NCI-H1930 (cell line): ENCODE measurements at regions not wholly inside any gene's neighbourhood (a gene's known extent, or its start where the extent isn't known, plus 50 kb on each side); places are given as distances from the start of the nearest gene placed in this dataset.
"Not testable (repeated sequence)": the region's sequence is repeated elsewhere in the genome, so short reads cannot be mapped to it uniquely, and the experiment has no call there.

Source experiments
- DNase-seq, 2 experiments: peaks; one replicate each; lab custom pipeline; 2025; lab: John Stamatoyannopoulos, UW

DNA sequence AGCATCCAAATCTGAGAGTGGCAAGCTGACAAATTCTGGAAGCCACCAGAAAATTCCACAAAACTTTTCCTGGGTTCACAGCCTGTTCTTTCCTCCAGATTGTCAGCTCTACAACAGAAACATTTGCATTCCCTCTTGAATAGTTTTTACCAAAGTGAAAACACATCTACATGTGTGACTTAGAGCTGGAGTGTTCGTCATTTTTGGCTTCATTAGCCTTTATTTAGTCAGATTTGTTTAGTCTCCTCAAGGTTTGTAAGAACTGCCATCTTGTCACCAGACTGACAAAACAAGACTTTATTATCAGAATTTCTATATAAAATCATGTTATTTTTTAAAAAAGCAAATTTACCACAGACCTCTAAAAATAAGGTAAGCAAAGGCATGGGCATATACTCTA lies 347.3 kb downstream of the TRIM36 start:
- DNase-seq: no peak

DNA sequence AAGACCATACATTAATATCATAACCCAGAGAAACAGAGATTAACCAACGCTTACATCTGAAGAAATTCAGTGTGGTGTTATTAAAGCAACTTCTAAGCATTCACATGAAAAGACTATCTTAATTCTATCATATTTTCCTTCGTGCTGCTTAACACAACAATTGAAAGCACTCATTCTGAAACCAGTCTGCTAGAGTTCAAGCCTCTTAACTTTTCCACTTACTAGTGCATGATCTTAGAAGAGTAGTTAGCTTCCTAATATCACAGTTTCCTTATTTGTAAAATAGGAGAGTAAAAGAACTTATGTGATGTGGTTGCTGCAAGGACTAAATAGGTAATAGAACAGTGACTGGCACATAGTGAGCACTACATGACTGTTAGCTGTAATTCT lies 379.3 kb downstream of the TRIM36 start:
- DNase-seq: no peak

DNA sequence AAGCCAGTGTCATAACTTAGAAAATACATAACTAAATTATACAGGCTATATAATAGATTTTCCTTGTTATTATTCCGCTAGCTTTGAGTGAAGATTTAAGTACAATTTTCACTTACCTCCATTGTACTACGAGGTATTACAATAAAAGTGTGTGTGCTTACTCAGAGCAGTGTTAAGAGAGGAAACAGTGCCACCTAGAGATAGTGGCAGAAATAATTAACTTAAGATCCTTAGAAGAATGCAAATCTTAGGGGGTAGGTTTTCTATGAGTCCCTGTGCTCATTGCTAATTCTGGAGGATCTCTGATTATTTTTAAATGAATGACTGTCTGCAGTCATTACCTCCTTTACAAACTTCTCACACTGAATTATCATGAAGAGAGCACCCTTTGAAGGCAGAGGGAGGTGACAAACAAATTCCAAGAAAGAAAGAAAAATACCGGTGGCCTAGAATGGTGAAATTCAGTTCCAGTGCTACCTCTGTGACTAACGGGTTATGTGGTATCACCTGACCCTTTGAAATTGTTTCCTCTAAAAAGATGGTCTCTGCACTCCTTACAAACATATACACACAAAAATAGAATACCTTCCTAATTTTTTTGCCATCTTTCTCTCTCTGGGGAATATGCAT lies 379.8 kb downstream of the TRIM36 start:
- DNase-seq: peak; percentile 4 to 6

DNA sequence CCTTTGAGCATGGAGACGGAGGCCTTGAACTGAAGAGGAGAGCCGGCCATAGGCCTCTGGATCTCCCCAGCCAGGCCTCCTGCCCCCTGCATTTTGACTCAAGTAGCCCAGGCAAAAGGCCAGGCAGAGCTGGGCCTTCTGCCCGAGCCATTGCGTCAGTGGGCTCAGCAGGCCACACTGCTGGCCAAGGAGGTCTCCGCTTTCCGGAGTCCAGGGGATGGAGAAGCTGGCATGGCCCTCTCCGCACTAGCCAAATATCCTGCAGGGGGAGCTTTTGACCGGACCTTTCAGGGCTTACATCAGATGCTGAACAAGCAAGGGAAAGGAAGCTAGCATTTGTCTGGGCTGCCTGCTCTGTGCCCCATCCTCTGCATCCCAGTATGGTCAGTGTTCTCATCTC lies 386.8 kb downstream of the TRIM36 start:
- DNase-seq: no peak

DNA sequence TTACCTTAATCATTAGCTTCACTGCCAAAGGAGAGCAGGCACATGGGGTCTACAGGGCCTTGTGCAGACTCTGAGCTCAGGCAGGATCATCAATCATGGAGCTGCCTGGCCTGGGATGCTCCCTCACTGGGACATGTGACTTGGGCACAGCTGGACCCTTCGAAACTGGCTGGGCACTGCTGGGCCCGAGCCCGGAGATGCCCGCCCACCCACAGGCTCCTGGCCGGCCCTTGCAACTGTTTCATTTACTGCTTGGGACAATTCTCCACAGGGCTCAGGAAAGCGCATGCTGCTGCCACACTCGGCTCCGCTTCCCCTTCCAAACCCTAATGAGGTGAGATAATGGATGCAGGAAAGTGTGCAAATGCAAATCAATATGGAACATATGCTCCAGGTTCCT lies 387.5 kb downstream of the TRIM36 start:
- DNase-seq: no peak

DNA sequence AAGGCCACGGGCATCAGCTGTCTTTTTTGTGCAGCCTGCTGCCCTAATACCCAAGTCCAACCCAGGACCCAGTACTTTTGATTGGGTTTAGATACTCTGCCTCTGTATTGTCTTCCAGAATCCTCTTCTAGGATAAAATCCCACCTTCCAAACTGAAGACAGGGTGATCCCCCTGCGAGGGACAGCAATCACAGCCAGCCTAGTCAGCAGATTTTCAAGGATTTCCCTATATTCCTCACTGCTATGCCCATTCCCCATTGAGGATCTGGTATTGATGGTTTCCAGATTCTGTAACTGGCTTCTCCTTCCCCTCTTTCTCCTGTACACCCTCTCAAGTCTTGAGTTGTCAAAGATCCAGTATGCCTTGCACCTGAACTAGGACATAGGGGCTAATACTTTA lies 389.4 kb downstream of the TRIM36 start:
- DNase-seq: no peak

DNA sequence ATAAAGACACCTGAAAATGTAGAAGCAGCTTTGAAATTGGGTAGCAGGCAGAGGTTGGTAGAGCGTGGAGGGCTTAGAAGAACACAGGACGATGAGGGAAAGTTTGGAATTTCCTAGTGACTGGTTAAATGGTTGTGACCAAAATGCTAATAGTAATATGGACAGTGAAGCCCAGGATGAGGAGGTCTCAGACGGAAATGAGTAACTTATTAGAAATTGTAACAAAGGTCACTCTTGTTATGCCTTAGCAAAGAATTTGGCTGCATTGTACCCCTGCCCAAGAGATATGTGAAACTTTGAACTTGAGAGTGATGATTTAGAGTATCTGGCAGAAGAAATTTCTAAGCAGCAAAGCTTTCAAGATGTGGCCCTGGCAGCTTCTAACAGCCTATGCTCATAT lies 382.5 kb downstream of the KCNN2 start:
- DNase-seq: no peak

DNA sequence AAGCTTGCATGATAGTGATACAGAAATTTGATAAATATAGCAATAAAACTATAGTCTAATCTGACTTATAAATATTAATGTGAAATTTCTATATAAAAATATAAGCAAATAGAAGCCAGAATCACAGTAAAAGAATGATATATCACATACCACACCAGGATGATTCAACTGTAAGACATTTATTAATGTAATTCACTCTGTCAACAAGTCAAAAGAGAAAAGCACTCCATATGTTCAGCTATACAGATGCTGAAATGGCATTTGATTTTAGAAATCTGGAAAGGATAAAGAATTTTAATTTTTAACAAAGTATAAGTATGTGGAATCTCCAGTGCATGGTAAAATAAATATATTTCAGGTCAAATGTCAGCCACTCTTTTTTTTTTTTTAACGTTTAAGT lies 372.4 kb downstream of the KCNN2 start:
- DNase-seq: no peak

DNA sequence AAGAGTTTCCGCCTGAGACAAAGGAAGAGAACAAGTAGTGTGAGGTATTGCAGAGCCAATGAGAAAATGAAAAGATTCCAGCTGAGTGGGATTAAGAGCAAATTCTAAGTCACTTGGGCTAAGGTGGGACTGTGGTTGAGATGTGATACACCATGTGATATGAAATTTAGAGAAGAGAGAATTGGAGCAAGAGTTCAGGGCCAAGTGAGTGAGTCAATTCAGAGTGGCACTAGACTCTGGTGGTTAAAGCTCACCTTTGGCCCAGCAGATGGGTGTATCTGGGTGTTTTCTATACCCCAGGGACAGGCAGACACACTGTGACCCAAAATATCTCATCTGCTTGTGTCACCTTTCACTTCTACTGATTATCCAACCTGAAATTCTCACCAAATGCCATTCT lies 368.1 kb downstream of the KCNN2 start:
- no peak for DNase-seq

DNA sequence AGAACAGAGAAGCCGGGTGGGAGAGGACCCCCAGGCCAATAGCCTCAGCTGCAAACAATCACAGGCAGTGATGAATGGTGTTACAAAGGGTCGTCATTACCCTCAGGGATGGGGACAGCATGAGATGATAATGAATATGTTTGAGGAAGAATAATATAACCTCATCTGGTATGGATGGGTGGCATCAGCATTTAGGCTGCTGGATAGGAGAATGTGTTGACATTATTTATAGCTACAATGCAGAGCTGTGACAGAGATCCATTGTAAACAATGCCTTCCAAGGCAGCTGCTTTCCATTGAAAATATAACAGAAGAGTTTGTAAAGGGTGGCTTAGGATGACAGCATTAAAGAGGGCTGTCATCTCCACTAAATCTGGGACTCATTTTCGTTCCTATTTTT lies 365.5 kb downstream of the KCNN2 start:
- DNase-seq: peak; percentile 69 to 77

DNA sequence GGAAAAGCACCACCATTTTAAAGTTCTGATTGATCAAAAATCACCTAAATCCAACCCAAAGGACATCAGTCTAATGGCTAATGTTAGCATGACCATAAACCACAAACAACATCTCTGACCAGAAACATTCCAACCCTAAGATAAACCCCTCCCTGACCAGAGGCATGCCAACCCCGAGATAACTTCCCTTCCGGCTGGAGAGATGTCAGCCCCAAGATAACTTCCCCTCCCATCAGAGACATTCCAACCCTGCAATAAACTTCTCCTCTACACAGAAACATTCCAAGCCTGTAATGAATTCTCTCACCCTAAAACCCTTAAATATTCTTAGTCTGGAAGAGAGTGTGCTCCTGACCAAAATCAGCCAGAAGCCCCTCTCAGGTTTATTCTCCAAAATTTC lies 364.3 kb downstream of the KCNN2 start:
- DNase-seq: no peak

DNA sequence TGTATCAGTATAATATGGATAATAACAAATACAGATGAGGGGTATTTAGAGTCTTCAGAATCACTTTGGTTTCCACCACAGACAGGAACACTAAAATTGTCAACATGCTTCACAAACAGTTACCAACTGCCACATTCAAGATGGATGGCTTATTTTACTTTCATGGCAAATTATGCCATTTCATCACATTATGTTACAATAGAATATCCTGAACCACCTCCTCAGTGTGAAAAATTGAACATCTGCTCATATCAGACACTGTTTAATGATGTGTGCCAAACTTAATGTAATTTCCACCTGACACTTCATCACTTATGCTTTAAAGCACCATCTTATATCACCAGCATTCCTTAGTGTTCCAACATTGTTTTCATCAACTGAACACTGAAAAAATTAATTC lies 357.4 kb downstream of the KCNN2 start:
- DNase-seq: no peak

DNA sequence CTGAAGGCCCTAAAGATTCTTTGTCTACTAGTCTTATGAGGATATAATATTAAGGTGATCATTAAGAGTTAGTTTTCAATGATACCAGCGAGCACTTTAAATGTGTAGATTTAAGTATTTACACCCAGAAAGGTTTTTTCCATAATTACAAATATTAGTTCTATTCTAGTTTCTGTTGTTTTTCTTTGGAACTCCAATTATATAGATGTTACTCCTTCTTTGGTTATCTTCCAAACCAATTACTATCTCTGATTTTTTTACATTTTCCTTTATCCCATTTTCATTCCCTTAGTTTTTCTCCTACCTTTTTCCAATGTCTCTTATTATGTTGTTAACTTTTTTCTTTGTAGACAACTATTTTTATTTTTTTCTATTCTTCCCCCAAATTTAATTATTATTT lies 355.1 kb downstream of the KCNN2 start:
- DNase-seq: no peak

DNA sequence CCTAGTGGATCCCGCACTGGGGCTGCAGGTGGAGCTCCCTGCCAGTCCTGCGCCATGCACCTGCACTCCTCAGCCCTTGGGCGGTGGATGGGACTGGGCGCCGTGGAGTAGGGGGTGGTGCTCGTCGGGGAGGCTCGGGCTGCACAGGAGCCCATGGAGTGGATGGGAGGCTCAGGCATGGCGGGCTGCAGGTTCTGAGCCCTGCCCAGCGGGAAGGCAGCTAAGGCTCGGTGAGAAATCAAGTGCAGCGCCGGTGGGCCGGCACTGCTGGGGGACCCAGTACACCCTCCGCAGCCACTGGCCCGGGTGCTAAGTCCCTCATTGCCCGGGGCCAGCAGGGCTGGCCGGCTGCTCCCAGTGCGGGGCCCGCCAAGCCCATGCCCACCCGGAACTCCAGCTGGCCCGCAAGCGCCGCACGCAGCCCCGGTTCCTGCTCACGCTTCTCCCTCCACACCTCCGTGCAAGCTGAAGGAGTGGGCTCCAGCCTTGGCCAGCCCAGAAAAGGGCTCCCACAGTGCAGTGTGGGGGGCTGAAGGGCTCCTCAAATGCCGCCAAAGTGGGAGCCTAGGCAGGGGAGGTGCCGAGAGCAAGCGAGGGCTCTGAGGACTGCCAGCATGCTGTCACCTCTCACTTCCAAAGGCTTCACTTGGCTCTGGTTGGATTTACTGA lies 342.5 kb downstream of the KCNN2 start:
- DNase-seq: not testable (repeated sequence)

DNA sequence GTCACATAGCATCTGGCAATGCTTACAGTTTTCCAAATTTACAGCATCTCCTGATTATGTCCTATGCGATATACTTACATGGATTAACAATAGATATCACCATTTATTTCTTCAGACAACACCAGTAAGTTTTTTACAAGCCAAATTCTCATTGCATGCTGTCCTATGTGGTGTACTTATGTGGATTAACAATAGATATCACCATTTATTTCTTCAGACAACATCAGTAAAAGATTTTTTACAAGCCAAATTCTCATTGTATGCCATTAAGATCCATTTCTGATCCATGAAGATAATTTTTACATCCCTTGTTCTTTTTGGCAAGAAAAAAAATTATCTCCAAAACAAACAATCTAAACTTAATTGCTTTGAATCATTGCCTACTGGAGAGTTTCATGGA lies 340.9 kb downstream of the KCNN2 start:
- DNase-seq: no peak

DNA sequence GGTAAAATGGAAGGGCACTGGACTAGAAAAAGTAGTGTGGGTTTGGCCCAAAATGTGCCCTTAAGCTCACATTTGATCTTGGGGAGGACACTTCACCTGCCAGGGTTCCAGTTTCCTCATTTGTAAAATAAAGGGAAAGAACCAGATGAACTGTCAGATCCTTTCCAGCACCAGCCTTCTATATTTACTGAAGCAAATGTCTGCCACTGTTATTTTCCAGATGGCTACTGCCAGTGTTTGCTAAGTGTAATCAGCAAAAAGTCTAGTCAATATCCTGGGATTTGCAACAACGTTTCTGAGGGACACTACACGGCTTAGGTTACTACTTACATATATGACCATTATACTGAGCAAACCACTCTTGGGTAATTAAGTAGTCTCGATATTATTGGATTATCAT lies 340.3 kb downstream of the KCNN2 start:
- peak in 1 of 2 experiments; percentile 15 for DNase-seq

DNA sequence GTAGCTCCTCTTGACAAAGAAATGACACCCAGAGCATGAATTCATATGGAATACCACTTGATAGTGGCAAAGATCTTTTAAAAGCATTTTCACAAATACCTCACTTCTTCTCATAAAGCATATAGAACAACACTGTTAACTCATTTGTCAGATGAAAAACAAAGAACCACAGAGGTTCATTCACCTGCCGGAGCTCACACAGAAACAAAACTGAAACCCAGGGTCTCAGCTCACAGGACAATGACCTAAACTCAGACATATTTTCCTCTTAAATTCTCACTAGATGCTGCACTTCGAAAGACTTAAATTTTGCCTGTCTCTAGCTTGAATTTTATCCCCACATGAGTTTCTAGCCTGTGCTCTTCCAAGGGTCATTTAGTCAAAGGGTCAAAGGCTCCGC lies 339.0 kb downstream of the KCNN2 start:
- no peak for DNase-seq

DNA sequence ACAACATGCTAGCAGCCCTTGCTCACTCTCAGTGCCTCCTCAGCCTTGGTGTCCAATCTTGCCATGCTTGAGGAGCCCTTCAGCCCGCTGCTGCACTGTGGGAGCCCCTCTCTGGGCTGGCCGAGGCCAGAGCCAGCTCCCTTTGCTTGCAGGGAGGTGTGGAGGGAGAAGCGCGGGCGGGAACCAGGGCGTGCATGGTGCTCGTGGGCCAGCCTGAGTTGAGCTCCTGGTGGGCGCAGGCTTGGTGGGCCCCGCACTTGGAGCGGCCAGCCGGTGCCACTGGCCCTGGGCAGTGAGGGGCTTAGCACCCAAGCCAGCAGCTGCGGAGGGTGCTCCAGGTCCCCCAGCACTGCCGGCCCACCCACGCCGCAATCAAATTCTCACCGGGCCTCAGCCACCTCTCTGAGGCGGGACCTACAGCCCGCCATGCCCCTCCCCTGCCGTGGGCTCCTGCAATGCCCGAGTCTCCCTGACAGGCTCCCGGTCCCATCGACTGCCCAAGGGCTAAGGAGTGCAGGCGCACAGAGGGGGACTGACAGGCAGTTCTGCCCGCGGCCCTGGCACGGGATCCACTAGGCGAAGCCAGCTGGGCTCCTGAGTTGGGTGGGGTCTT lies 333.5 kb downstream of the KCNN2 start:
- DNase-seq: no peak

DNA sequence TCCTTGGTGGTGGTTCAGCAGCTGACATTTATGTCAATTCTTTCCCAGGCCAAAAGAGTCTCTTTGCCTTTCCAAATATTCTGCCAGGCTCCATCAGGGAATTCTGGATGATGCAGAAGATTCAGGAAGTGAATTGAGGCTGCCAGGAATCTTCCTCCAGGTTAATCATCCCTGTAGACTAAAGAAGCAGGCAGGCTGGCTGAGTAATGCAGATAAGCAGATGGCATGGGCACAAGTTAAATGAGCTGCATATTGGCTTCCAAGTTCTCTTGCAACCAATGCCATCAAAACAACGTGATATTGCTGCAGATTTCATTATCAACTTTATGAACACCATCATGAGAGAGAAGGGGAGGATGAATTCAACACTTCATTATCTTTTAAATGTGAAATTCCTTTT lies 324.5 kb downstream of the KCNN2 start:
- no peak for DNase-seq

DNA sequence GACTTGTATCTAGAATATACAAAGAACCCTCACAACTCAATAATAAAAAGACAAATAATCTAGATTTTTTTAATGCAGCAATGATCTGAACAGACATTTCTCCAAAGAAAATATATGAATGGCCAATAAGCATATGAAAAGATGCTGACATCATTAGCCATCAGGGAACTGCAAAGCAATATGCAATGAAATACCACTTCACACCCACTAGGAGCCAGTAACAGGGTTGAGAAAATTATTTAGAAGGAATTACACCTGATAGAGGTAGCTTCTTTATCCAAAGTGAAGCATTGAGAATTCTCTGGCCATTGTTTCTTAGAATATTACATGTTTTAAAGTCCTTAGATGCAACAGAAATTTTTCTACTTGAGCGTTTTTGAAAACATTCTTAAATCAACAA lies 316.9 kb downstream of the KCNN2 start:
- DNase-seq: no peak

DNA sequence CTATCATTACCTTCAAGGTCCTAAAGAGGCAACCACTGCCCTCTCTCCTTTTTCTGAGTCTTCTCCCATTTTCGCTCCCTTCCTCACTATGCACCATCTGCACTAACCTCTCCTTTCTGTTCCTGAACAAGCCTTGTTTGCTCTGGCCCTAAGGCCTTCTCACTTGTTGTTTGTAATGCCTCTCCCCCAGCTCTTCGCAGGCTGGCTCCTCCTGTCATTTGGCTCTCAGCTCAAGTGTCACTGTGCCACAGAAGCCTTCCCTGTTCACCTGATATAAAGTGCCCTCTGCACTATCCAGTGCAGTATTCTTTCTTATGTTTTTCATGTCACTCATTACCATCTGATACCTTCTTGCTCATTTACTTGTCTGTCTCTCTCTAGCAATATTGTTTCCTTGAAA lies 303.7 kb downstream of the KCNN2 start:
- no peak for DNase-seq

DNA sequence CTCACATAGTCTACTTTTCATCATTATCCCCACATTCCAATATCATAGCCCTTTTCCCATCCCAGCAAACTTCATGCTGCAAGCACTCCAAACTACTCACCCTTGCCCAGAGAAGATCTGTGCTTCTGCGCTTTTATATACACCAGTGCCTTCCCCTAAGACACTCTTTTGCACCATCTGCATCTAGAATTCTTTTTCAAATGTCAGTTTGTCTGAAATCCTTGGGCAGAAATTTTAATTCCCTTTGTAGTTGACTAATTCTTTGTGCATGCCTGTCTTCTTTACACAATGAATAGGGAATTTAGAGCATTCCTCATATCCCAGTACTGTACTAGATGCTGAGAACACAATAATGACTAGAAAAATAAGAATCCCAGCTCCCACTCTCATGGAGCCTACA lies 298.9 kb downstream of the KCNN2 start:
- no peak for DNase-seq

DNA sequence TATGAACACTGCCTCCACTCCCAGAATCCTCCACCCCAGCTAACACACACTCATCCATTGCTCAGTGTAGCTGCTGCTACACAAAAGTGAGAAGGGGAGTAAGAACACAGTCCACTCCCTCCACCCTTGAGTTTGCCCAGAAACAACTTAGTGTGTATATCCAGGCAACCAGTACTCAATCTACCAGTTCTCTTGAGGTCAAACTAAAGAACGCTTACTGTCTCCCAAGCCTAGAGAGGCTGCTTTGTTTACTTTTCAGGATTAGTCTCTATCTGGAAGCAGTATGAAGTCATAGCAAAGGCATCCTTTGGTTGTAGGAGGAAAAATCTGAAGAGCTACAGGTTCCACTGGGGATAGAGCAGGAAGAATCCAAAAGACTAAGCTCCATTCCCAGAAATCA lies 296.3 kb downstream of the KCNN2 start:
- no peak for DNase-seq
